HEK293 (cell line): ENCODE measurements at regions not wholly inside any gene's neighbourhood (a gene's known extent, or its start where the extent isn't known, plus 50 kb on each side); places are given as distances from the start of the nearest gene placed in this dataset.

Experiments
- CTCF ChIA-PET: fragments of 350-600 bp; formaldehyde crosslinking; extraction: SDS; loops from one replicate; lab custom pipeline; 2021; ENCODE audit warnings: antibody characterized with exemption; lab: Yijun Ruan, JAX
- POLR2A ChIA-PET: fragments of 300-600 bp; formaldehyde crosslinking; extraction: SDS; loops from one replicate; lab custom pipeline; 2020; ENCODE audit warnings: antibody characterized with exemption, inconsistent platforms; lab: Yijun Ruan, JAX
- H3K27ac ChIP-seq: fragments of 200-500 bp; sonication (Bioruptor generic); 2 replicates; pipeline ENCODE4 v1.5.1; 2014; ENCODE audit warnings: low read depth, low read length, control low read depth, inconsistent platforms; ENCODE audit errors: extremely low read depth
- H3K36me3 ChIP-seq, 2 experiments: fragments of 200-500 bp in 1 of 2; sonication (Bioruptor generic) in 1 of 2; 1 replicate in 1 of 2; 2 replicates in 1 of 2; pipeline ENCODE4 v1.5.1; 2014 to 2017; ENCODE audit warnings: inconsistent platforms in 2 of 2, low read length in 2 of 2; ENCODE audit not compliant: control insufficient read depth in 2 of 2, insufficient read depth in 1 of 2
- H3K4me1 ChIP-seq: fragments of 200-500 bp; sonication (Bioruptor generic); 2 replicates; pipeline ENCODE4 v1.5.1; 2014; ENCODE audit warnings: mild to moderate bottlenecking, low read length, inconsistent platforms; ENCODE audit not compliant: control insufficient read depth, insufficient read depth
- H3K4me3 ChIP-seq: 2 replicates; pipeline ENCODE4 v1.5.1; 2011; ENCODE audit warnings: low read depth, mild to moderate bottlenecking, control low read depth, low read length, moderate library complexity
- H3K9me3 ChIP-seq: fragments of 200-500 bp; sonication (Bioruptor generic); 2 replicates; pipeline ENCODE4 v1.5.1; 2014; ENCODE audit warnings: low read depth, low read length, inconsistent platforms; ENCODE audit not compliant: control insufficient read depth, insufficient read depth
- HOXC10 ChIP-seq: sonication (generic); formaldehyde crosslinking; IDR thresholded peaks from 2 replicates; pipeline ENCODE4 v1.8.1; 2023; ENCODE audit warnings: mild to moderate bottlenecking, missing genetic modification reagents
- HOXD13 ChIP-seq: sonication (generic); formaldehyde crosslinking; IDR thresholded peaks from 2 replicates; pipeline ENCODE4 v1.8.0; 2022; ENCODE audit warnings: missing genetic modification reagents, borderline replicate concordance
- MEIS1 ChIP-seq: sonication (generic); formaldehyde crosslinking; IDR thresholded peaks from 2 replicates; pipeline ENCODE4 v1.8.1; 2022; ENCODE audit warnings: missing genetic modification reagents, mild to moderate bottlenecking, borderline replicate concordance
- MZF1 ChIP-seq: fragments of 450-650 bp; formaldehyde crosslinking; IDR thresholded peaks from 2 replicates; pipeline ENCODE4 v1.5.1; 2017; ENCODE audit warnings: missing biosample characterization, missing genetic modification characterization, borderline replicate concordance
- REPIN1 ChIP-seq: fragments of 450-650 bp; formaldehyde crosslinking; IDR thresholded peaks from 2 replicates; pipeline ENCODE4 v1.5.1; 2017; ENCODE audit warnings: missing biosample characterization, missing genetic modification characterization, low read depth
- SCRT1 ChIP-seq: fragments of 450-650 bp; formaldehyde crosslinking; IDR thresholded peaks from 2 replicates; pipeline ENCODE4 v1.5.1; 2016; ENCODE audit warnings: missing biosample characterization, missing genetic modification characterization, borderline replicate concordance
- ZNF10 ChIP-seq: fragments of 450-650 bp; formaldehyde crosslinking; IDR thresholded peaks from 2 replicates; pipeline ENCODE4 v1.5.1; 2017; ENCODE audit warnings: missing biosample characterization, missing genetic modification characterization
- ZNF114 ChIP-seq: fragments of 450-650 bp; formaldehyde crosslinking; IDR thresholded peaks from 2 replicates; pipeline ENCODE4 v1.5.0; 2017; ENCODE audit warnings: missing biosample characterization, missing genetic modification characterization
- ZNF350 ChIP-seq: fragments of 450-650 bp; formaldehyde crosslinking; IDR thresholded peaks from 2 replicates; pipeline ENCODE4 v1.5.0; 2017; ENCODE audit warnings: missing biosample characterization, mild to moderate bottlenecking, missing genetic modification characterization
- ZNF354C ChIP-seq: fragments of 450-650 bp; formaldehyde crosslinking; IDR thresholded peaks from 2 replicates; pipeline ENCODE4 v1.5.1; 2016; ENCODE audit warnings: missing biosample characterization, missing genetic modification characterization, low read depth, borderline replicate concordance
- ZNF585B ChIP-seq: fragments of 450-650 bp; formaldehyde crosslinking; IDR thresholded peaks from 2 replicates; pipeline ENCODE4 v1.5.1; 2016; ENCODE audit warnings: missing biosample characterization, missing genetic modification characterization
- ZNF610 ChIP-seq: fragments of 450-650 bp; formaldehyde crosslinking; IDR thresholded peaks from 2 replicates; pipeline ENCODE4 v1.5.1; 2016; ENCODE audit warnings: missing biosample characterization, missing genetic modification characterization, borderline replicate concordance
- ZNF629 ChIP-seq: fragments of 450-650 bp; formaldehyde crosslinking; IDR thresholded peaks from 2 replicates; pipeline ENCODE4 v1.5.1; 2017; ENCODE audit warnings: missing biosample characterization, missing genetic modification characterization
- ZNF837 ChIP-seq: fragments of 450-650 bp; formaldehyde crosslinking; IDR thresholded peaks from 2 replicates; pipeline ENCODE4 v1.5.1; 2016; ENCODE audit warnings: missing biosample characterization, missing genetic modification characterization
- ZXDB ChIP-seq: fragments of 450-650 bp; formaldehyde crosslinking; IDR thresholded peaks from 2 replicates; pipeline ENCODE4 v1.5.1; 2016; ENCODE audit warnings: missing biosample characterization, missing genetic modification characterization
- TF ChIP-seq, protein P1 (sequence below): fragments of 450-650 bp; formaldehyde crosslinking; IDR thresholded peaks from 2 replicates; pipeline ENCODE4 v1.5.1; 2017; ENCODE audit warnings: missing biosample characterization, missing genetic modification characterization
- TF ChIP-seq, protein P2 (sequence below): fragments of 450-650 bp; formaldehyde crosslinking; IDR thresholded peaks from 2 replicates; pipeline ENCODE4 v1.5.1; 2017; ENCODE audit warnings: missing biosample characterization, missing genetic modification characterization
- TF ChIP-seq, protein P3 (sequence below): fragments of 450-650 bp; formaldehyde crosslinking; IDR thresholded peaks from 2 replicates; pipeline ENCODE4 v1.5.1; 2016; ENCODE audit warnings: missing biosample characterization, missing genetic modification characterization
- TF ChIP-seq, protein P4 (sequence below): fragments of 450-650 bp; formaldehyde crosslinking; IDR thresholded peaks from 2 replicates; pipeline ENCODE4 v1.5.1; 2016; ENCODE audit warnings: missing biosample characterization, missing genetic modification characterization

DNA sequence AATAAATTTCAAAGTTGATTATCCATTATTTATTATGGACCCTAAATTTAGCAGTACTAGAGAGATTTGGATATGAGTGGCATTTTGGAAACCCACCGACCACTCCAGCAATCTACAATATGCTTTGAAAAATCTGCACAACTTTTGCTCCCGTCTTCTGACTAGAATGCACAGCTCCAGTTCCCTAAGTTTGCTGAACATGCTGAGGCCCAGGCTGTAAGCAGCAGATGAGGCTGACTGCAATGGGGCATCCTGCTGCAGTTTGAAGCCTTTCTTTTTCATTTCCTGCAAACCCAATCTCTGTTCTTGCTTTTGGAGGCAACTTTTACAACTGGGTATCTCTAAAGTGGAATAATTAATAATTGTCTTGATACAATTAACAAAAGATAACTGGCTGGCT lies 405.8 kb downstream of the ATP23 start (continued):
- no peak for TF ChIP-seq ZNF585B (tag by site-specific recombination)
- TF ChIP-seq, all 188 proteins: peak for 0

DNA sequence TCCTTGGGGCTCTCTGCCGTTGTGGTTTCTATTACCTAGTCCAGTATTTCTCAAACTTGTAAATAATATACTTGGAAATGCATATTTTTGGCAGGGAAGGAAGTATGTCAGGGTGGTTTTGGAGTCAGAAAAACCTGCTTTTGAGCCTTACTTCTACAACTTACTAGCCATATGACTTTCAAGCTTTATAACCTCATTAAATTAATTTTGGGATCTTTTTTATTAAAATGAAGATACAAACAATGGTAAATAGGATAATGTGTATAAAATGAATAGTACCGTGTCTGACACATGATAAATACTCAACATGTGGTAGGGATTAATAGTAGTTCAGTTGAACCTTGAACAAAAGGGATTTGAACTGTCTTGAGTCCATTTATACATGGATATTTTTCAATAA lies 406.3 kb downstream of the ATP23 start:
- POLR2A ChIA-PET, result no interaction called here
- CTCF ChIA-PET, result interaction anchor here (0.5 to 3.4 kb wide), 6 partner anchors 10 to 407 kb away, joined by 3 to 29 read pairs (median 4); no protein-coding TSS in a partner anchor

DNA sequence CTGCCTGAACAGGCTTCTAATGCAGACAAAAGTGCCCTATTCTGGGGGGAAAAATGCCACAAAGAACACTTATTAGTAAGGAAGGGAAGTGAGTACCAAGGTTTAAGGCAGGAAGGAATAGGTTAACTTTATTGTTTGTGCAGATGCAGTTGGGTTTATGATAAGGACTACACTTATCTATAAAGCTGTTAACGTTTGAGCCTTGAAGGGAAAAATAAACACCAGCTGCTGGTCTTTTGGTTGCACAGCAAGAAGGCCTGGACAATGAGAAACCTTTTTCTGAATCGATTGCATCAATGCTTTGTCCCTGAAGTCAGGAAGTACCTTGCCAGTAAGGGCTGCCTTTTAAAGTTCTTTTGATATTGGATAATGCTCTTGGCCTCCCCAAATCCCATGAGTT lies 407.8 kb downstream of the ATP23 start:
- H3K4me3 ChIP-seq, result no peak overlapping the region
- TF ChIP-seq HOXD13 (CRISPR knock-in tag) (no peak), ZXDB (tag by site-specific recombination) (no peak), ZNF610 (no peak), ZNF629 (tag by site-specific recombination) (no peak)
- TF ChIP-seq, protein P1, sequence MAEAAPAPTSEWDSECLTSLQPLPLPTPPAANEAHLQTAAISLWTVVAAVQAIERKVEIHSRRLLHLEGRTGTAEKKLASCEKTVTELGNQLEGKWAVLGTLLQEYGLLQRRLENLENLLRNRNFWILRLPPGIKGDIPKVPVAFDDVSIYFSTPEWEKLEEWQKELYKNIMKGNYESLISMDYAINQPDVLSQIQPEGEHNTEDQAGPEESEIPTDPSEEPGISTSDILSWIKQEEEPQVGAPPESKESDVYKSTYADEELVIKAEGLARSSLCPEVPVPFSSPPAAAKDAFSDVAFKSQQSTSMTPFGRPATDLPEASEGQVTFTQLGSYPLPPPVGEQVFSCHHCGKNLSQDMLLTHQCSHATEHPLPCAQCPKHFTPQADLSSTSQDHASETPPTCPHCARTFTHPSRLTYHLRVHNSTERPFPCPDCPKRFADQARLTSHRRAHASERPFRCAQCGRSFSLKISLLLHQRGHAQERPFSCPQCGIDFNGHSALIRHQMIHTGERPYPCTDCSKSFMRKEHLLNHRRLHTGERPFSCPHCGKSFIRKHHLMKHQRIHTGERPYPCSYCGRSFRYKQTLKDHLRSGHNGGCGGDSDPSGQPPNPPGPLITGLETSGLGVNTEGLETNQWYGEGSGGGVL (tag by site-specific recombination), result no peak
- TF ChIP-seq, protein P2, sequence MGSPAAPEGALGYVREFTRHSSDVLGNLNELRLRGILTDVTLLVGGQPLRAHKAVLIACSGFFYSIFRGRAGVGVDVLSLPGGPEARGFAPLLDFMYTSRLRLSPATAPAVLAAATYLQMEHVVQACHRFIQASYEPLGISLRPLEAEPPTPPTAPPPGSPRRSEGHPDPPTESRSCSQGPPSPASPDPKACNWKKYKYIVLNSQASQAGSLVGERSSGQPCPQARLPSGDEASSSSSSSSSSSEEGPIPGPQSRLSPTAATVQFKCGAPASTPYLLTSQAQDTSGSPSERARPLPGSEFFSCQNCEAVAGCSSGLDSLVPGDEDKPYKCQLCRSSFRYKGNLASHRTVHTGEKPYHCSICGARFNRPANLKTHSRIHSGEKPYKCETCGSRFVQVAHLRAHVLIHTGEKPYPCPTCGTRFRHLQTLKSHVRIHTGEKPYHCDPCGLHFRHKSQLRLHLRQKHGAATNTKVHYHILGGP, result no peak
- TF ChIP-seq, all 188 proteins: peak for 0
- ChIA-PET CTCF (interaction anchor here (0.6 to 3.4 kb wide), 6 partner anchors 9 to 801 kb away, joined by 3 to 29 read pairs (median 4); no protein-coding TSS in a partner anchor), POLR2A (no interaction called here)
- no peaks in the 10 kb centered on the region for H3K36me3 ChIP-seq
- H3K27ac ChIP-seq, result no peak overlapping the region
- no peaks in the 10 kb centered on the region; the same call in 1 of the 2 replicates for H3K9me3 ChIP-seq
- H3K4me1 ChIP-seq, result no peaks in the 10 kb centered on the region

More for the DNA sequence above, 406.3 kb downstream of the ATP23 start:
- H3K4me1 ChIP-seq, result no peaks in the 10 kb centered on the region
- no peaks in the 10 kb centered on the region for H3K36me3 ChIP-seq
- H3K4me3 ChIP-seq, result no peak overlapping the region
- H3K27ac ChIP-seq, result no peak overlapping the region
- TF ChIP-seq, protein P3, sequence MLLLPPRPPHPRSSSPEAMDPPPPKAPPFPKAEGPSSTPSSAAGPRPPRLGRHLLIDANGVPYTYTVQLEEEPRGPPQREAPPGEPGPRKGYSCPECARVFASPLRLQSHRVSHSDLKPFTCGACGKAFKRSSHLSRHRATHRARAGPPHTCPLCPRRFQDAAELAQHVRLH (tag by site-specific recombination), result no peak
- no peak for TF ChIP-seq MEIS1 (CRISPR knock-in tag)
- no peak for TF ChIP-seq HOXC10 (CRISPR knock-in tag)
- no peak for TF ChIP-seq SCRT1 (tag by site-specific recombination)
- no peak for TF ChIP-seq MZF1 (tag by site-specific recombination)
- TF ChIP-seq, protein P4, sequence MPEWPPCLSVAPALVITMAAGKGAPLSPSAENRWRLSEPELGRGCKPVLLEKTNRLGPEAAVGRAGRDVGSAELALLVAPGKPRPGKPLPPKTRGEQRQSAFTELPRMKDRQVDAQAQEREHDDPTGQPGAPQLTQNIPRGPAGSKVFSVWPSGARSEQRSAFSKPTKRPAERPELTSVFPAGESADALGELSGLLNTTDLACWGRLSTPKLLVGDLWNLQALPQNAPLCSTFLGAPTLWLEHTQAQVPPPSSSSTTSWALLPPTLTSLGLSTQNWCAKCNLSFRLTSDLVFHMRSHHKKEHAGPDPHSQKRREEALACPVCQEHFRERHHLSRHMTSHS (tag by site-specific recombination), result no peak
- TF ChIP-seq ZNF837 (tag by site-specific recombination), result no peak
- TF ChIP-seq ZNF354C (tag by site-specific recombination), result no peak
- TF ChIP-seq ZNF114, result no peak
- no peak for TF ChIP-seq REPIN1 (tag by site-specific recombination)
- TF ChIP-seq, protein P1 (tag by site-specific recombination), result no peak
- TF ChIP-seq ZNF10 (tag by site-specific recombination), result no peak
- TF ChIP-seq ZNF350 (tag by site-specific recombination), result no peak
- H3K9me3 ChIP-seq, result no peaks in the 10 kb centered on the region; the same call in 1 of the 2 replicates
